T-helper 2 cell (primary cell): ENCODE measurements at regions not wholly inside any gene's neighbourhood (a gene's known extent, or its start where the extent isn't known, plus 50 kb on each side); places are given as distances from the start of the nearest gene placed in this dataset.
"Not testable (repeated sequence)": the region's sequence is repeated elsewhere in the genome, so short reads cannot be mapped to it uniquely, and the experiment has no call there.

Experiments
- DNase-seq, 5 experiments: peaks; one replicate each; pipeline versions ENCODE4 v3.0.0 to v3.0.0-alpha.2; 2012 to 2022

DNA sequence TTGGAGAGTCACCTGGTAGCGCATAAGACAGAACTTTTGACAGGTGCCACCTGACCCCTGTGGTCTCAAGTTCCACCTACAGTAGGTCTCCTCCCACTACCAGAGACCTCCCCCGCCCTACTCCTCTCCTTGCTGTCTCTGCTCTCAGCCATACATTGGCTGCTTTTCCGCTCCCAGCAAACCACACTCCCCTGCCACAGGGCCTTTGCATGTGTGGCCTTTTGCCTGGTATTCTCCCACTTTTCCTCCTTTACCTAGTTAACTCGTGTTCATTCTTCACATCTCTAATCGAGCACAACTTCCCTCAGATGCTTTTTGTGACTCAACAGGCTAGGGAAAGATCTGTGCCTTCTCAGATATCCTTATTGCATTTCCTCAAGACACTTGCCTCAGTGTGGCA lies 218.3 kb upstream of the EEF2KMT start:
- DNase-seq: no peak

DNA sequence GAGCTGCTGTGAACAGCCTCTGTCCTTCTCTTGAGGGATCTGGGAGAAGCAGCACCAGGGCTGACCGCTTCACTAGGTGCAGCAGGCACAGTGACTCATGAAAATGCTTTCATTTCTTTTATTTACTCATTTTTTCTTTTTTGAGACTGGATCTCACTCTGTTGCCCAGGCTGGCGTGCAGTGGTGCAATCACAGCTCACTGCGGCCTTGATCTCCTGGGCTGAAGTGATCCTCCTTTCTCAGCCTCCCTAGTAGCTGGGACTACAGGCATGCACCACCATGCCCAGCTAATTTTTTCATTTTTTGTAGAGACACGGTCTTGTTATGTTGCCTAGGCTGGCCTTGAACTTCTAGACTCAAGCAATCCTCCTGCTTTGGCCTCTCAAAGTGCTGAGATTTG lies 216.8 kb upstream of the EEF2KMT start:
- DNase-seq: no peak

DNA sequence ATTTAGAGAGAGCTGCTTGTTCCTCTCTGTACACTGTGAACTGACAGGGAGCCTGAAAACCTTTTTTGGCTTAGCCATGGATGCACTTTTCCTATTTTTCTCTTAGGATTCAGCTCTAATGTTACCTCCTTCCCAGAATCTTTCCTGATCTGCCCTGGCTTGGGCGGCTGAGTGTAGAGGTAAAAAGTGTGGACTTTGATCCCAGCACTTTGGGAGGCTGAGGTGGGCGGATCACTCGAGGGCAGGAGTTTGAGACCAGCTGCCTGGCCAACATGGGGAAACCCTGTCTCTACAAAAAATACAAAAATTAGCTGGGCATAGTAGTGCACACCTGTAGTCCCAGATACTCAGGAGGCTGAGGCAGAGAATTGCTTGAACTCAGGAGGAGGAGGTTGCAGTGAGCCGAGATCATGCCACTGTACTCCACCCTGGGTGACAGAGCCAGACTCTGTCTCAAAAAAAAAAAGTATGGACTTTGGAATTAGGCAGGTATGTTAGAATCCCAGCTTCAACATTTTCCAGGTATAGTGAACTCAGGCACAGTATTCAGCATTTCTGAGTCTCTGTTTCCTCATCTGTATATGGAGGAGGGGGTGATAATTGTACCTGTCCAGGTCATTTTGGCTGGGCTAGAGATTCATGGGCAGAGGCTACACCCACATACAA lies 212.5 kb upstream of the EEF2KMT start:
- DNase-seq: no peak

DNA sequence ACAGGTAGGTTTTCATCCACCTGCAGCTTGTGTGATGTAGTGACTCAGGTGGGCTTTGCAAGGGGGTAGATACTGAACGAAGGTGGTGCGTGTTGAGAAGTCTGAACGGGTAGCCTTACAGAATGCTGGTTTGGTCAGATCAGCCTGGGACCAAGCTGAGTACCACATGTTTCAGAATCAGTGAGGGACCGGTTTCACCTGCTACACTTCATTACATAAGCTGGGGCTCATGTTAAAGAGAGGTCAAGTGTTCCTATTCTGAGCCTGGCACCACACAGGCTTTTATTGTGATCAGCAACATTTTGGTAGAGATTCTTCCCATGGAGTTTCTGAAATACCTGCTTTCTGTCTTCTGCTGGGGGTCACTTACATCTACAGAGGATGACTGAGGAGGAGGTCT lies 207.4 kb upstream of the EEF2KMT start:
- no peak for DNase-seq

DNA sequence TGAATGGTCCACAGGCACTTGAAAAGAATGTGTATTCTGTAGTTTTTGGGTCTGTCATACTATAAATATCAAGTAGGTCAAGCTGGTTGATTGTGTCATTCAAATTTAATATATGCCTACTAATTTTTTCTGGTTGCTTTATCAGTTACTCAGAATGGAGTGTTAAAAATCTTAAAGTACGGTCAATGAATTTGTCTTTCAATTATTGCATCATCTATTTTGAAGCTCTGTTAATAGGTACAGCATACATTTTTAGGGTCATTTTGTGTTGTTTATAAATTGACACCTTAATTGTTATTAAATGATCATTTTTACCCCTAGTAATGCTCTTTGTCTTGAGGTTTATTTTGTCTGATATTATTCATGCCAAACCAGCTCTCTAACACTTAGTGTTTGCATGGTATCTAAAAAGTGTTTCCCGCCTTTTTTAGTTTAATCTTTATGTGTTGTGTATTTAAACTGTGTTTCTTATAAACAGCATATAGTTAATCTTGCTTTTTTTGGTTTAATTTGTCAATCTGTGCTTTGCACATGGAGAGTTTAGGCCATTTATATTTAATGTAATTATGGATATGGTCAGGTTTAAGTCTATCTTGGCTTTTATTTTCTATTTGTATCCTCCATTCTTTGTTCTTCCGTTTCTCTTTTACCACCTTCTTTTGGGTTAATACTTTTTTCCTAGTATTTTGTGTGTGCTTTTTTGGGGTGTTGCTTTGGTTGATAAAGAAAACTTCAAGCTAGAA lies 204.9 kb upstream of the EEF2KMT start:
- DNase-seq: no peak

DNA sequence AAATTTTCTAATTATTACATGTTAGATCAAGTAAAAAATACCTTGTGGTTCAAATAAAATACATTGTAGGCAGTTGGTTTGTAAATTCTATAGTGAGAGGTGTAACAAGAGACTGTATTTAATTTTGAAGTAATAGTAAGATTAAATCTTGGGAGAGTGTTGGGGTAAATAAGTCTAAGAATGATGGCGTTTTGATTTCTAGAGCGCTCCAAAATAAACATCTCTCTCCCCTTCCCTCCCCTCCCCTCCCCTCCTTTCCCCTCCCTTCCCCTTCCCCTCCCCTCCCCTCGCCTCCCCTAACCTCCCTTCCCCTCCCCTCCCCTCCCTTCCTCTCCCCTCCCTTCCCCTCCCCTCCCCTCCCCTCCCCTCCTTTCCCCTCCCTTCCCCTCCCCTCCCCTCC lies 200.6 kb upstream of the EEF2KMT start:
- no peak for DNase-seq

DNA sequence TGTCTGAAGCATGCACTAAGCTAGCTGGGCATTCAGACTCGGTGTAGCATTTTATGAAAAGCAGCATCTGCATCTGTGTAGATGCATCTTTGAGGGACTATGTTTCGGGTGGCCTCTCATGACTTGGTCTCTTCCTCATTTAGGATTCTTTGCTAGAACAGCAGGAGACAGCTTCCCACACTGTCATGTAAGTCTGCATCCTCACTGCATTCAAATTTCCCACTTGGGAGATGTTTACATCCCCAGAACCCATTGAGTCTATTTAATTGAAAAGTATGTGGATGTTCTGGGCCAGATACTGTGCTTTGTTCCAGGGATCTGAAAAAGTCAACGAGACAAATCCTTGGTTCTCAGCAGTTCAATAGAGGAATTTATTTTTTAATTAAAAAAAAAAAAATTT lies 198.6 kb upstream of the EEF2KMT start:
- DNase-seq: no peak

DNA sequence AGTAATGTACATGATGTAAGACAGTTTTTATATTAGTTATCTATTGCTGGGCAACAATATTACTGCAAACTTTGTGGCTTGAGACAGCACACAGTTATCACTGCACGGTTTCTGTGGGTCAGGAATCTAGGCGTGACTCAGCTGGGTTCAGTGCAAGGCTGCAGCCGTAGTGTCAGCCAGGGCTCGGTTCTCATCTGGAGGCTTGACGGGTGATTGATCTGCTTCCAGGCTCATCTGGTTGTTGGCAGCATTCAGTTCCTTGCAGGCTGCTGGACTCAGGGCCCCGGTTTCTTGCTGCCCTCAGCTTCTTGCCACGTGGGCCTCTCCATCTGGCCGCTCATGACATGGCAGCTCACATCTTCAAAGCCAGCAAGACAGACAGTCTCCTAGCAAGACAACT lies 197.7 kb upstream of the EEF2KMT start:
- DNase-seq: not testable (repeated sequence)

DNA sequence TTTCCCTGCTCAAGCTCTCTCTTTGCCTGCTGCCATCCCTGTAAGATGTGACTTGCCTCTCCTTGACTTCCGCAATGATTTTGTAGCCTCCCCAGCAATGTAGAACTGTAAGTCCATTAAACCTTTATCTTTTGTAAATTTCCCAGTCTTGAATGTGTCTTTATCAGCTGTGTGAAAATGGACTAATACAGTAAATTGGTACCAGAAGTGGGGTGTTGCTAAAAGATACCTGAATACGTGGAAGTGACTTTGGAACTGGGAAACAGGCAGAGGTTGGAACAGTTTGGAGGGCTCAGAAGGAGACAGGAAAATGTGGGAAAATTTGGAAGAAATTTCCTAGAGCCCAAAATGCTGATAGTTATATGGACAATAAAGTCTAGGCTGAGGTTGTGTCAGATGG lies 184.6 kb upstream of the EEF2KMT start:
- not testable (repeated sequence) for DNase-seq

DNA sequence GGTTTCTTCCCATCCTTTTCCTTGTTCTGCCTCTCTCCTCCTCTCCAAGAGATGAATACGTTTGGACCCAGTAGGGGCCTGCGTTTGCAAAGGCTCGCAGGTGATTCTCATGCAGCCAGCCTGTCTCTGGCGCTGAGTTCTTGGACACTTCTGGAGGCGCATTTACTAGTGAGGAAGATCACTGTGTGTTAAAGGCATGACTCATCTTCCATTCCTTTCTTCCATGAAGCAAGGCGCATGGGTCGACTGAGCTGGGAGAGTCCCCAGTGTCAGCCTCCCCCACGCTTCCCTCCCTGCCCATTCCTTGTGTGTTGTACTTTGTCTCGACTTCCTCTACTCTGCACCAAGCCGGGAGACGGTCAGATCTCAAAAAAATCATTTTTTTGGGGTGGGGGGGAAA lies 159.9 kb upstream of the EEF2KMT start:
- no peak for DNase-seq

DNA sequence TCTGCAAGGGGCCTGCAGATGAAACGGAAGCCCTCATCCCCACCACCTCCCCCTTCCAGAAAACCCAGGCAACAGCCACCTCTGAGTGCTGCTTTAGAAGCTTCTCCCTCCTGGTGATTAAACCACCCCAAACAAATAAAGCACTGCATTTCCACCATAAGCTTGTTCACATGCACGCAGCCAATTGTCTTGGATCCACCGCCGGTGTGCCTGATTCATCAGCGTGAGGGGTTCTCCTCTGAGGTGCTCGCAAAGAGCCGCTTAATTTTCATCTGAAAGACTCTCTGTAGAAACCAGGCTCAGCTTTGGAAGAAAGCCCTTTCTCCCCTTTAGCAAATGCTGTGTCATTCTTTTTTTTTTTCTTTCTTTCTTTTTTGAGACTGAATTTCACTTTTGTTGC lies 155.2 kb upstream of the EEF2KMT start:
- no peak for DNase-seq

DNA sequence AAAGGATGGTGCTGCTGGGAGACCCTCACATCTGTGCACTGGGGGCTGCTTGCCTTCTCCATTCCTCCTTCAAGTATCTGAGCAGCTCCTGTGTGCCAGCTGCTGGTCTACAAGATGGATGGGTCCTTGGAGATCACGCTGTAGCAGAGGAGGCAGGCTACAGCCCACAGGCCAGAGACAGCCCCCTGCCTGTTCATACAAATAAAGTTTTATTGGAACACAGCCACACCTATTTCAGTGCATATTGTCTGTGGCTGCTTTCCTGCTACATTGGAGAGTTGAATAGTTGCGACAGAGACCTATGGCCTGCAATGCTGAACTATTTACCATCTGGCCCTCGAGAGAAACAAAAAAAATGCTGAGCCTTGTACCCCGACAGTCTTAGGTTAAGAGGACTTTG lies 149.8 kb upstream of the EEF2KMT start:
- not testable (repeated sequence) for DNase-seq

DNA sequence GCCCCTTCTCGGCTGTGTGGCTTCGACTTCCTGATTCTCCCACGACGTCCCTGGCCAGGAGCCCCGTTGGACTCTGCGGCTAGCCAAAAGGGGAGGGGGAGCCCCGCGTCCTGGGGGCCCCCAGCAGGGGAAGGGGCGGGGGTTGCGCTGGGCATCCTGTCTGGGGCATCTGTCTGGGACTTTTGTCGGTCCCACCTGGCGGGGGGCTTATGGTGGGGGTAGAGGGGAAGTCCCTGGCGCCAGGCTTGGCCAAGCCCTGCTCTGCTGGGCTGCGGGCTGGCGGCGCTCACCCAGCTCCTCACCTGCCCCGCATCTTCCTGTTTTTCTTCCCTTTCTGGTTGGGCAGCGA lies 142.7 kb upstream of the EEF2KMT start:
- DNase-seq: not testable (repeated sequence)

DNA sequence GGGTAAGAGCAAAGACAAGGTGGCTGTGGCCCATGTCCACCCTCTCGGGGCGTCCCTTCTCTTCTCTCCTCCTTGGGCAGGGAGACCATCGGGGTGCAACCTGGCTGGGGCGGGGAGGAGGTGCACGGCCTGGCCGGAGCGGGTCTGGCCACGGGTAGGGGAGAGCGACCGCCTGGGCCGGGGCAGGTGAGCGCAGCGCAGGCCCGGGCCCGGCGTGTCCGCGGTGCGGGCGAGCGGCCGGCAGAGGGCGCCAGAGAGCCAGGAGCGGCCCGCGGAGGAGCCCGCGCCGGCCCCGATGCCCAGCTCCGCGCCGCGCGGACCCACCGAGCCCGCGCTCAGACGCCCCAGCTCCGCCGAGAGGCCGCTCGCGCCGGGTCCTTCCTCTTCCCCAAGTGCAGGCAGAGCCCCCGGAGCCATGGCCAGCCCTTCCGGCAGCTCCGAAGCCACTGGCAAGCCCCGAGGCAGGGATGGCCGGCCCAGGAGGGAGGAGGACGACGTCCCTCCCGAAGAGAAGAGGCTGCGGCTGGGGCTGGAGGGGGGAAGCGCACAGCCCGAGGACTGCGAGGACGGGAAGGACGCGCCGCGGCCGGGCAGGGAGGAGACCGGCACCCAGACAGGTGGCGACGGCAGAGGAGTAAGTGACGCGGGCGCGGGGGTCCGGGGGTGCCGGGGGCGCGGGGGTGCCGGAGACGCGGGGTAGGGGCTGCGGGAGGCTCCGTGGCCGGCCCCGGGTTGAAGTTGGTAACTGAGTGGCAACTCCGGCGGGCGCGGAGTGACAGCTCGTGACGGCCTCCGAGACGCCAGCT lies 142.1 kb upstream of the EEF2KMT start:
- DNase-seq: peak in 4 of 5 experiments; percentile 30 to 37 (median 34)

DNA sequence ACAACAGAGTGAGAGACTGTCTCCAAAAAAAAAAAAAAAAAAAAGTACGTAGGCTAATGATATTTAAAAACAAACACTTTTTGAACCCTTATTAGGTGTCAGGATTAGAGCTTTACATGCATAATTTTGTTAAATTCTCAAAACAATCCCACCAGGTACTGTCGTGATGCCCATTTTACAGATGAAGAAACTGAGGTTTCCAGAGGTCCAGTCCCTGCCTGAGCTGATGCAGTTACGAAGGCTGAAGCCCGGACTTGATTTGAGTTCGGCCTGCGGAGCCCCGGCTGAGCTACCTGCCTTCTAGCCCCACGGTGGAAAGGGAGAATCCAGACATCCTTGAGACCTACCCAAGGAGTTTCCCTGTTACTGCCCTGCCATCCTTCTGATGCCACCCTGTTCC lies 137.5 kb upstream of the EEF2KMT start:
- DNase-seq: no peak

DNA sequence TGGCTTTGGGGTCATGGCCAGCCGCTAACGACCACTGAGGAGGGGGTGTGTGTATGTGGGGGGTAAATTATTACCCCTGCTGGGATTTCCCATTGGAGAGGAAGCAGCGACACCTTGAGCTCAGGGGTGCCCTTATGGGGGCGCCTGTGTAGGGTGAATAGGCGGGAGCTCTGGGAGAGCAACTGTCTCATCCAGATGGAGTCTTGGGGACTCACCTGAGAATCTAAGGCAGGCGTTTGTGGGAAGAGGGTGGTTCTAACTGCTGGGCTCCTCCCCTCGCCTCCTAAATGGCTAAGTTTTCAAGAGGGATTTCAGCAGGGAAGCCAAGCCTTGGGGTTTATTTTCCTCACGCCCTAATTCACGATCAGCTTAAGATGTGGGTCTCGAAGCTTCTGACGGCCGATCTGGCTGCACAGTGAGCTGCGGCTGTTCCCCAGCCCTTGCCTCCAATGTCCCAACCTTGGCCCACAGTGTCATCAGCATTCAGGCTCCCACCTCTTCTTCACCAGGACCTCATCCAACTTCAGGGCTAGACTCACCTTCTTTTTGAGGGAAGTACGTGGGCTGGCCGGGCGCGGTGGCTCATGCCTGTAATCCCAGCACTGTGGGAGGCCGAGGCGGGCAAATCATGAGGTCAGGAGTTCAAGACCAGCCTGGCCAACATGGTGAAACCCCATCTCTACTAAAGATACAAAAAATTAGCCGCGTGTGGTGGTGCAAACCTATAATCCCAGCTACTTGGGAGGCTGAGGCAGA lies 136.9 kb upstream of the EEF2KMT start:
- no peak for DNase-seq

DNA sequence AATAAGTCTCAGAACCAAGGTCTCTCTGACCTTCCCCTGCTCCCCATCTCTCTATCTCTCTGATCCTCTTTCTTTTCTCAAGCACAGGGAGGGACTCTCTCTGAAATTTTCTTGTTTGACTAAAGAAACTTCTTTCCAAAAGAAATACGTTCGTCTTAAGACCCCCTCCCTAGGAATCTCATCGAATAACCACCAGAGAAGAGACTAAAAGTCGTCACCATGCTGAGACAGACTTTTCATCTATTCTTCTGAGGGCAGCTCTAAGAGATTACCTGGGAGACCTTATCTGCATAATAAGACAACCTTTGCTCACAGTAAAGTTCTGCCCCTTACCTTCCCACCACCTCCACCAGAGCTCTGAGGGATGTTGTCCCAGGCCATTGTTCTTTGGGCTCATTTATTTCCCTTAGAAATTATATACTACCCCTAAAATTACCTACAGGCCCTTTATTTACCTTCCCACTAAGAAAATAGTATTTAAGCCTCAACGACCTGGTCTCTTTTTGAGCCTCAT lies 133.7 kb upstream of the EEF2KMT start:
- DNase-seq: no peak

DNA sequence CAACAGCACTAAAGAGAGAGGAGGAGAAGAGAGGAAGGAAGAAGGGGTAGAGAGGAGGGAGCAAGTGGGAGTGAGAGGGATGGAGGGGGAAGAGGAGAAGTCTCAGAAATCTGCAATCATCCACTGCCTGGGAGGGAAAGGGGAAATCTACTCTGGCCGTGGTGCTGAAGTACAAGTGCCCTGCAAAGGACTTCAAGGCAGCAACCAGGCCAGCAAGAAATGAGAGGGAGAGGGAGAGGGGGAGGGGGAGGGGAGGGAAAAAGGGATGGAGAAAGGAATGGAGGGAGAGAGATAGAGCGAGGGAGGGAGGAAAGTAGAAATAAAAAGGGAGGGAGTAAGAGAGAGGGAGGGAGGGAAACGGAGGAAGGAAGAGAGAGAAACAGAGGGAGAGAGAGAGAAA lies 130.8 kb upstream of the EEF2KMT start:
- no peak for DNase-seq

DNA sequence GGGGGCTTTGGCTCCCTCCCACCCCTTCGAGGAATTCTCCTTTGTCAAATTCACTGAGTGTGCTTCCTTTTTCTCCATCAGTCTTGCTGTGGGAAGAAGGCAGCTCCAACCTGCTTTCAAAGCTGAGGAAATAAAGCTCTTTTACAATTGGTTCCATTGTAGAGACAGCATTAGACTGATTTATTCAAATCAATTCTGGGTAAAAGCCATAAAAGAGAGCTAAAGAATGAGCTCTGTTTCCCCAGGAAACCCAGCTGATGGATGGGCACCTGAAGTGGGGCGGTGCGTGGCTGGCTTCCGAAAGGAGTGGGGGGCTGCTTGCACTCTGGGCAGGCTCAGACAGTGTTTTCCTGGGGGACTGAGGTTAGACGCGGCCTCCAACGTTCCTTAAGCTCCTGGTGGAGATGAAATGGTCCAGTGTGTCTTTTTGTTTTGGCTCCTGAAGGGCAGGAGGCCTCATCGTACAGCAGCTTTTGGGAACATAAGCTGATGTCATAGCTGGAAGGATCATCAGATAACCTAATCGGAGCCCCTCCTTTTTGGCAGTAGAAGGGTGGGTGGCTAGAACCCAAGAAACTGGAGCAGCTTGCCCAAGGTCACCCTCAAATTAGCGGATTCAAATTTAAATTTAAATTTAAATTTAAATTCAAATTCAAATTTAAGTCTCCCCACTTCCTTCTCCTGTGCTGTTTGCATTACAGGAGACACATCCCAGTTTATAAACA lies 128.5 kb upstream of the EEF2KMT start:
- no peak for DNase-seq

DNA sequence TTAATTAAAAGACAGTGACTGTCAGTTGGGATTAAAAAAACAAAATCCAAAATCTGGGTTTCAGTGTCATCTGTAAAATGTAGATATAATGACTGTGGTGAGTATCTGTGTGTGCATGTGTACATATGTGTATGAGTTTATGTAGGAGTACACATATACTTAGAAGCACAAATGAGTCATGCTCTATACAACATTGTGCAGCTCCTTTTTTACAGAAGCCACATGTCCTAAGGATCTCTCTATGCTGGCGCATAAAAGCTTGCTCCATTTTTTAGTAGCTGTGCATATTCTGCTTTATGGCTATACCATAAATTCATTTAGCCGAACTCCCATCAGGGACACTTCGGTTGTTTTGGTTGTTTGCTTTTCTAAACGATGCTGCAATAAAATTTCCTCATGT lies 125.2 kb upstream of the EEF2KMT start:
- no peak for DNase-seq

DNA sequence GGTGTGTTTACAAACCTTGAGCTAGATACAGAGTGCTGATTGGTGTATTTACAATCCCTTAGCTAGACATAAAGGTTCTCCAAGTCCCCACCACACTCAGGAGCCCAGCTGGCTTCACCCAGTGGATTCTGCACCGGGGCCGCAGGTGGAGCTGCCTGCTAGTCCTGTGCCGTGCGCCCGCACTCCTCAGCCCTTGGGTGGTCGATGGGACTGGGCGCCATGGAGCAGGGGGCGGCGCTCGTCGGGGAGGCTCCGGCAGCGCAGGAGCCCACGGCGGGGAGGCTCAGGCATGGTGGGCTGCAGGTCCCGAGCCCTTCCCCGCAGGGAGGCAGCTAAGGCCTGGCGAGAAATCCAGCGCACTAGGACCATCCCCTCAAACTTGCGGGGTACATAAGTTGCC lies 124.2 kb upstream of the EEF2KMT start:
- not testable (repeated sequence) for DNase-seq

DNA sequence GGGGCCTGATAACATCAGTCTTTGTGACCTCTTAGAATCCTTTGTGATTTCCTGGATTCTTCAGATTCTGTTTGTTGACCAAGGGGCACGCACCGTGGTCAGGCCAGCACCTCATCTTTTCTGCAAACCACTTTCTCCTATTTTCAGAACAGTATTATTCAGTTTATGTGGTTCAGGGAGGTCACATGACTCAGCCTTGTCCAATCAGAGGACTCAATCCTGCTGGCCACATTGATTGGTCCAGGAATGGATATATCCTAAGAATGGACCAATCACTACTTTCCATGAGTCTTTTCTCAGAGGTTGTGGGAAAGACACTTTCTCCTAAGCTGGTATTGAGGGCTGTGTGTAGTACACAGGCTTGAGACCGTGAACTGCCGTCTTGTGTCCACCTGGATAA lies 123.1 kb upstream of the EEF2KMT start:
- DNase-seq: no peak
